Left ventricle myocardium inferior (tissue), 1 donor: ENCODE measurements at regions not wholly inside any gene's neighbourhood (a gene's known extent, or its start where the extent isn't known, plus 50 kb on each side); places are given as distances from the start of the nearest gene placed in this dataset.

Source experiments
- DNase-seq: peaks from one replicate; pipeline ENCODE4 v3.0.0-alpha.2; 2020
- H3K27ac ChIP-seq: fragments of 200-600 bp; replicated peaks from 2 replicates; pipeline ENCODE4 v1.8.0; 2021
- H3K27me3 ChIP-seq: fragments of 200-600 bp; 2 replicates; pipeline ENCODE4 v1.8.0; 2021; ENCODE audit warnings: low read depth
- H3K36me3 ChIP-seq: fragments of 200-600 bp; 2 replicates; pipeline ENCODE4 v1.8.0; 2021
- H3K4me1 ChIP-seq: fragments of 200-600 bp; 2 replicates; pipeline ENCODE4 v1.8.0; 2021
- H3K4me3 ChIP-seq: fragments of 200-600 bp; 2 replicates; pipeline ENCODE4 v1.8.0; 2021; ENCODE audit warnings: mild to moderate bottlenecking, moderate library complexity
- H3K9me3 ChIP-seq: fragments of 200-600 bp; replicated peaks from 2 replicates; pipeline ENCODE4 v1.8.0; 2021
- intact Hi-C: fragments of 100-400 bp; cut with micrococcal nuclease; formaldehyde crosslinking; loops from one replicate; pipeline ENCODE4 v1.11.0; 2022
- TF ChIP-seq, protein P1 (sequence below): fragments of 200-600 bp; IDR thresholded peaks from 2 replicates; pipeline ENCODE4 v1.8.0; 2021; ENCODE audit warnings: antibody characterized with exemption, mild to moderate bottlenecking, borderline replicate concordance
- donor health status: DM: no; HTN: yes; CAD: no; lungs with severe emphysema.

DNA sequence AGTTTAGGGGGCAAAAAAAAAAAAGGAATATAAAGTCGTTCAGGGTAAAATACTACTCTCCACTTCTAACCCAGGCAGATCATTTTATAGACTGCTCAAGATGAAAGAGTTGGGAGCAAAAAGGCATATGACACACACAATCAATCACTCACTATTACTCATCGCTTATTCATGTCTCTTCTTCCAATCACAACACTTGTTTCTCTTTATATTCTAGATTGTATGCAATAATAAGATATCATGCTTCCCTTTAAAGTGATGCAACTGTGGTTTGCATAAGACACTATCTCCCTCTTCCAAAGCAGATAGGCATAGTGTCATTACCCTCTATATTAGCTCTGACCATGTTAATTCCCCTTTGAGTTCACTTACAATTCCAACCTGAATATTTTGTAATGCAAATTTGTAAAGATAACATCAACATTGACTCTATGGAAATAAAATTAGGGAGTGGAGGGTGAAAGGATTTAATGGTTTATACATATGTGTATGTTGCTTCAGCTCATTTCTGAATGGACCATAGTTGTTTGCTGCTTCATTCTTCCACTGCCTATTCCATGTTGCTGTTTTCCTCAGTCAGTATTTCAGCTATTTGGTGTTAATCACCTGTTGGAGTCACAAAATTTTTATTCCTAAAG is 154.9 kb upstream of the EPHA5 start:
- TF ChIP-seq, protein P1, sequence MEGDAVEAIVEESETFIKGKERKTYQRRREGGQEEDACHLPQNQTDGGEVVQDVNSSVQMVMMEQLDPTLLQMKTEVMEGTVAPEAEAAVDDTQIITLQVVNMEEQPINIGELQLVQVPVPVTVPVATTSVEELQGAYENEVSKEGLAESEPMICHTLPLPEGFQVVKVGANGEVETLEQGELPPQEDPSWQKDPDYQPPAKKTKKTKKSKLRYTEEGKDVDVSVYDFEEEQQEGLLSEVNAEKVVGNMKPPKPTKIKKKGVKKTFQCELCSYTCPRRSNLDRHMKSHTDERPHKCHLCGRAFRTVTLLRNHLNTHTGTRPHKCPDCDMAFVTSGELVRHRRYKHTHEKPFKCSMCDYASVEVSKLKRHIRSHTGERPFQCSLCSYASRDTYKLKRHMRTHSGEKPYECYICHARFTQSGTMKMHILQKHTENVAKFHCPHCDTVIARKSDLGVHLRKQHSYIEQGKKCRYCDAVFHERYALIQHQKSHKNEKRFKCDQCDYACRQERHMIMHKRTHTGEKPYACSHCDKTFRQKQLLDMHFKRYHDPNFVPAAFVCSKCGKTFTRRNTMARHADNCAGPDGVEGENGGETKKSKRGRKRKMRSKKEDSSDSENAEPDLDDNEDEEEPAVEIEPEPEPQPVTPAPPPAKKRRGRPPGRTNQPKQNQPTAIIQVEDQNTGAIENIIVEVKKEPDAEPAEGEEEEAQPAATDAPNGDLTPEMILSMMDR = no peak
- Histone ChIP-seq H3K27ac (no peak overlapping the region), H3K4me1 (no peaks in the 10 kb centered on the region), H3K9me3 (no peaks in the 10 kb centered on the region), H3K27me3 (no peaks in the 10 kb centered on the region), H3K36me3 (no peaks in the 10 kb centered on the region), H3K4me3 (no peak overlapping the region)
- no peak for DNase-seq
- intact Hi-C loops = no loop called here

GRCh38 chr4:65819192-65819591 is 148.9 kb upstream of the EPHA5 start:
- TF ChIP-seq, protein P1 = no peak
- no peak overlapping the region for H3K4me3 ChIP-seq
- H3K36me3 ChIP-seq = no peaks in the 10 kb centered on the region
- intact Hi-C loops = no loop called here
- peaks cover 25% of the 10 kb centered on the region for H3K9me3 ChIP-seq
- H3K27me3 ChIP-seq = no peaks in the 10 kb centered on the region
- no peak for DNase-seq
- no peaks in the 10 kb centered on the region for H3K4me1 ChIP-seq
- H3K27ac ChIP-seq = no peak overlapping the region

- Histone ChIP-seq H3K36me3 (no peaks in the 10 kb centered on the region), H3K27me3 (no peaks in the 10 kb centered on the region), H3K4me3 (no peak overlapping the region), H3K4me1 (no peaks in the 10 kb centered on the region), H3K9me3 (peaks cover 27% of the 10 kb centered on the region), H3K27ac (no peak overlapping the region)
- intact Hi-C loops = no loop called here
- TF ChIP-seq, protein P1 = no peak
- DNase-seq = no peak
Measured at GRCh38 chr4:65805936-65806335, 135.6 kb upstream of the EPHA5 start.

DNA sequence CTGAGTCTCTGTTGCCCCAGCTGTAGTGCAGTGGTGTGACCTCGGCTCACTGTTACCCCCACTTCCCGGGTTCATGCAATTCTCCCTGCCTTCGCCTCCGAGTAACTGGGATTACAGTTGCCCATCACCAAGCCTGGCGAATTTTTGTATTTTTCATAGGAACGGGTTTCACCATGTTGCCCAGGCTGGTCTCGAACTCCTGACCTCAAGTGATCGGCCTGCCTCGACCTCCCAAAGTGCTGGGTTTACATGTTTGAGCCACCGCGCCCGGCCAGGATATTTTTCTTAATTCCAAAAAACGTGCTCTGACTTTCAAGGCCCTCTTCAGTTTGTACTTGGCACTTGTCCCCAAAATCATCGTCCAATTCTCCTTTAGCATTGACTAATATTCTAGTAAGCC is 129.2 kb upstream of the EPHA5 start:
- TF ChIP-seq, protein P1 = no peak
- Histone ChIP-seq H3K36me3 (no peaks in the 10 kb centered on the region), H3K27me3 (no peaks in the 10 kb centered on the region), H3K9me3 (peaks cover 9% of the 10 kb centered on the region), H3K27ac (no peak overlapping the region), H3K4me3 (no peak overlapping the region), H3K4me1 (no peaks in the 10 kb centered on the region)
- DNase-seq = no peak
- intact Hi-C loops = no loop called here

- H3K4me3 ChIP-seq = no peak overlapping the region
- H3K27me3 ChIP-seq = no peaks in the 10 kb centered on the region
- no peak overlapping the region for H3K27ac ChIP-seq
- no peak for DNase-seq
- peaks cover 6% of the 10 kb centered on the region for H3K9me3 ChIP-seq
- no peaks in the 10 kb centered on the region for H3K36me3 ChIP-seq
- intact Hi-C loops = no loop called here
- TF ChIP-seq, protein P1 = no peak
- H3K4me1 ChIP-seq = no peaks in the 10 kb centered on the region
Measured at GRCh38 chr4:65798498-65799127, 128.3 kb upstream of the EPHA5 start.
